Skeletal muscle cell (primary cell): ENCODE measurements at regions not wholly inside any gene's neighbourhood (a gene's known extent, or its start where the extent isn't known, plus 50 kb on each side); places are given as distances from the start of the nearest gene placed in this dataset.
"Not testable (repeated sequence)": the region's sequence is repeated elsewhere in the genome, so short reads cannot be mapped to it uniquely, and the experiment has no call there.

ENCODE experiments used
- DNase-seq: peaks from one replicate; pipeline ENCODE4 v3.0.0-alpha.2; 2010; ENCODE audit warnings: low read depth
- H3K4me3 ChIP-seq: 2 replicates; pipeline ENCODE4 v1.5.1; 2011; ENCODE audit warnings: low read depth, mild to moderate bottlenecking, control low read depth, low read length, moderate library complexity

- no peak for DNase-seq
- no peak overlapping the region for H3K4me3 ChIP-seq
Observed at GRCh38 chr2:48039209-48039990, 133.1 kb upstream of the FBXO11 start.

- DNase-seq: no peak
- no peak overlapping the region for H3K4me3 ChIP-seq
Observed at GRCh38 chr2:48043131-48043700, 136.9 kb upstream of the FBXO11 start.

- DNase-seq: no peak
- H3K4me3 ChIP-seq: no peak overlapping the region
Observed at GRCh38 chr2:48043746-48044145, 137.4 kb upstream of the FBXO11 start.

- no peak for DNase-seq
- H3K4me3 ChIP-seq: no peak overlapping the region
Observed at GRCh38 chr2:48045613-48046012, 139.3 kb upstream of the FBXO11 start.

GRCh38 chr2:48048476-48049171 is 142.3 kb upstream of the FBXO11 start:
- no peak overlapping the region for H3K4me3 ChIP-seq
- no peak for DNase-seq

- no peak overlapping the region for H3K4me3 ChIP-seq
- no peak for DNase-seq
Observed at GRCh38 chr2:48049371-48049770, 143.1 kb upstream of the FBXO11 start.

GRCh38 chr2:48050711-48051110 is 144.4 kb upstream of the FBXO11 start:
- no peak for DNase-seq
- no peak overlapping the region for H3K4me3 ChIP-seq

GRCh38 chr2:48059975-48060374 is 153.7 kb upstream of the FBXO11 start:
- no peak for DNase-seq
- H3K4me3 ChIP-seq: no peak overlapping the region

- H3K4me3 ChIP-seq, DNase-seq: not testable (repeated sequence)
Observed at GRCh38 chr2:48061656-48062055, 155.4 kb upstream of the FBXO11 start.

- DNase-seq: no peak
- no peak overlapping the region for H3K4me3 ChIP-seq
Observed at GRCh38 chr2:48065096-48065495, 158.8 kb upstream of the FBXO11 start.

GRCh38 chr2:48066000-48066399 is 159.7 kb upstream of the FBXO11 start:
- no peak for DNase-seq
- no peak overlapping the region for H3K4me3 ChIP-seq

GRCh38 chr2:48069769-48070168 is 163.5 kb upstream of the FBXO11 start:
- no peak overlapping the region for H3K4me3 ChIP-seq
- DNase-seq: no peak

- H3K4me3 ChIP-seq: no peak overlapping the region
- no peak for DNase-seq
Observed at GRCh38 chr2:48070415-48070814, 164.1 kb upstream of the FBXO11 start.

- DNase-seq: no peak
- no peak overlapping the region for H3K4me3 ChIP-seq
Observed at GRCh38 chr2:48072583-48072982, 166.3 kb upstream of the FBXO11 start.

- no peak for DNase-seq
- no peak overlapping the region for H3K4me3 ChIP-seq
Observed at GRCh38 chr2:48075631-48076030, 169.3 kb upstream of the FBXO11 start.

GRCh38 chr2:48080534-48081316 is 174.4 kb upstream of the FBXO11 start:
- H3K4me3 ChIP-seq: no peak overlapping the region
- DNase-seq: no peak

- no peak for DNase-seq
- H3K4me3 ChIP-seq: no peak overlapping the region
Observed at GRCh38 chr2:48081317-48081628, 175.0 kb upstream of the FBXO11 start.

GRCh38 chr2:48085888-48086287 is 179.6 kb upstream of the FBXO11 start:
- no peak for DNase-seq
- H3K4me3 ChIP-seq: no peak overlapping the region

- no peak for DNase-seq
- no peak overlapping the region for H3K4me3 ChIP-seq
Observed at GRCh38 chr2:48088994-48089393, 182.7 kb upstream of the FBXO11 start.

- H3K4me3 ChIP-seq: no peak overlapping the region
- no peak for DNase-seq
Observed at GRCh38 chr2:48089644-48090043, 183.3 kb upstream of the FBXO11 start.
